GM12878 (cell line): ENCODE measurements at regions not wholly inside any gene's neighbourhood (a gene's known extent, or its start where the extent isn't known, plus 50 kb on each side); places are given as distances from the start of the nearest gene placed in this dataset.

ENCODE experiments used
- ATAC-seq: fragments of 200-7000 bp; cut with Tn5 transposase; 3 replicates; pipeline ENCODE4 v1.9.1; 2020; ENCODE audit warnings: mild to moderate bottlenecking, moderate library complexity
- BruUV-seq: library from RNA; stranded (reverse); fragments of 400-500 nt; replicated peaks from 2 replicates; lab custom pipeline; 2021; lab: Mats Ljungman, UMichigan
- CTCF ChIA-PET: fragments of 300-600 bp; sonication (Branson Sonifier 250); formaldehyde crosslinking; extraction: SDS; loops from one replicate; lab custom pipeline; 2021; ENCODE audit warnings: inconsistent platforms; lab: Yijun Ruan, JAX
- POLR2A ChIA-PET: fragments of 350-600 bp; formaldehyde crosslinking; extraction: SDS; loops from one replicate; lab custom pipeline; 2021; ENCODE audit warnings: inconsistent platforms; lab: Charles Lee
- RAD21 ChIA-PET: fragments of 300-600 bp; sonication (Branson Sonifier 250); formaldehyde crosslinking; loops from one replicate; lab custom pipeline; 2023; ENCODE audit warnings: antibody characterized with exemption; ENCODE audit not compliant: unreplicated experiment; lab: Charles Lee
- SMC1A ChIA-PET: fragments of 300-600 bp; sonication (Branson Sonifier 250); formaldehyde crosslinking; loops from one replicate; lab custom pipeline; 2023; ENCODE audit not compliant: unreplicated experiment, uncharacterized antibody; lab: Charles Lee
- DNase-seq: peaks from one replicate; pipeline ENCODE4 v3.0.0-alpha.2; 2011; ENCODE audit warnings: low read depth, low spot score
- FAIRE-seq: peaks from 3 replicates; lab custom pipeline; 2011; peaks lifted over from hg19 to GRCh38; lab: Jason Lieb, UNC
- H2AFZ ChIP-seq: 2 replicates; pipeline ENCODE4 v1.6.0; 2011; ENCODE audit warnings: low read depth, low read length, control low read depth; ENCODE audit not compliant: control insufficient read depth
- H3K27ac ChIP-seq: 2 replicates; pipeline ENCODE4 v1.5.1; 2011; ENCODE audit warnings: control low read depth; ENCODE audit not compliant: control insufficient read depth, insufficient read depth
- H3K27me3 ChIP-seq, 2 experiments: replicated peaks in 1 of 2; 2 replicates each; pipeline versions ENCODE4 v1.6.0 to v1.6.1; 2011; ENCODE audit warnings: low read length in 1 of 2; ENCODE audit not compliant: control insufficient read depth in 2 of 2, insufficient read depth in 2 of 2
- H3K36me3 ChIP-seq, 2 experiments: 2 replicates each; pipeline ENCODE4 v1.5.1; 2011; ENCODE audit warnings: low read length in 1 of 2; ENCODE audit not compliant: control insufficient read depth in 2 of 2, insufficient read depth in 2 of 2
- H3K4me1 ChIP-seq: 2 replicates; pipeline ENCODE4 v1.6.1; 2011; ENCODE audit warnings: mild to moderate bottlenecking, low read length, moderate library complexity, mixed read lengths; ENCODE audit not compliant: control insufficient read depth, insufficient read depth
- H3K4me2 ChIP-seq: 2 replicates; pipeline ENCODE4 v1.6.0; 2011; ENCODE audit warnings: control low read depth; ENCODE audit not compliant: control insufficient read depth, insufficient read depth
- H3K4me3 ChIP-seq: fragments of 200-600 bp; sonication (generic); 2 replicates; pipeline ENCODE4 v1.5.1; 2016
- H3K79me2 ChIP-seq: 2 replicates; pipeline ENCODE4 v1.6.0; 2011; ENCODE audit warnings: low read length; ENCODE audit not compliant: control insufficient read depth, insufficient read depth
- H3K9ac ChIP-seq: 2 replicates; pipeline ENCODE4 v1.8.0; 2011; ENCODE audit warnings: low read length, control low read depth, mixed read lengths; ENCODE audit not compliant: control insufficient read depth, insufficient read depth
- H3K9me3 ChIP-seq: replicated peaks from 3 replicates; pipeline ENCODE4 v1.5.1; 2011; ENCODE audit warnings: mild to moderate bottlenecking, low read length; ENCODE audit not compliant: control insufficient read depth, insufficient read depth
- H4K20me1 ChIP-seq: 2 replicates; pipeline ENCODE4 v1.6.0; 2011; ENCODE audit not compliant: control insufficient read depth, insufficient read depth
- BCLAF1 ChIP-seq: fragments of 450-650 bp; IDR thresholded peaks from 2 replicates; pipeline ENCODE4 v1.6.1; 2017; ENCODE audit warnings: antibody characterized with exemption, mild to moderate bottlenecking, moderate library complexity
- CUX1 ChIP-seq: IDR thresholded peaks from 2 replicates; pipeline ENCODE4 v1.6.1; 2012; ENCODE audit warnings: improper control_type of control experiment, low read depth, low read length; ENCODE audit not compliant: insufficient replicate concordance
- EGR1 ChIP-seq, 2 experiments: IDR thresholded peaks; 1 replicate in 1 of 2; 2 replicates in 1 of 2; pipeline ENCODE4 v1.6.1; 2011 to 2012; ENCODE audit warnings: low read depth in 2 of 2, low read length in 2 of 2, borderline replicate concordance in 1 of 2, mild to moderate bottlenecking in 1 of 2, moderate library complexity in 1 of 2
- JUND ChIP-seq: IDR thresholded peaks from 2 replicates; pipeline ENCODE4 v1.6.1; 2012; ENCODE audit warnings: low read depth, mild to moderate bottlenecking, low read length, improper control_type of control experiment, moderate library complexity
- MAX ChIP-seq: IDR thresholded peaks from 2 replicates; pipeline ENCODE4 v1.6.1; 2012; ENCODE audit warnings: low read depth, low read length, improper control_type of control experiment
- NFYA ChIP-seq: IDR thresholded peaks from 2 replicates; pipeline ENCODE4 v1.6.1; 2011; ENCODE audit warnings: low read depth, mild to moderate bottlenecking, low read length, improper control_type of control experiment, borderline replicate concordance
- NR2C2 ChIP-seq: IDR thresholded peaks from 2 replicates; pipeline ENCODE4 v1.6.1; 2011; ENCODE audit warnings: borderline replicate concordance, low read depth; ENCODE audit not compliant: control insufficient read depth, insufficient read length
- PAX5 ChIP-seq: IDR thresholded peaks from 2 replicates; pipeline ENCODE4 v1.6.1; 2011; ENCODE audit warnings: low read depth, low read length, borderline replicate concordance
- POLR2AphosphoS2 ChIP-seq: IDR thresholded peaks from 2 replicates; pipeline ENCODE4 v1.6.1; 2011; ENCODE audit warnings: low read depth, mild to moderate bottlenecking, low read length, improper control_type of control experiment, moderate library complexity
- POLR2AphosphoS5 ChIP-seq: IDR thresholded peaks from 2 replicates; pipeline ENCODE4 v1.6.1; 2011; ENCODE audit warnings: mild to moderate bottlenecking, low read length, inconsistent platforms
- RAD21 ChIP-seq: IDR thresholded peaks from 2 replicates; pipeline ENCODE4 v1.6.1; 2011; ENCODE audit warnings: mild to moderate bottlenecking, low read depth, low read length, moderate library complexity; ENCODE audit not compliant: insufficient read depth
- RELB ChIP-seq: fragments of 450-650 bp; IDR thresholded peaks from 2 replicates; pipeline ENCODE4 v1.6.1; 2017; ENCODE audit warnings: low read depth, mild to moderate bottlenecking, moderate library complexity
- SIX5 ChIP-seq: IDR thresholded peaks from 2 replicates; pipeline ENCODE4 v1.6.1; 2011; ENCODE audit warnings: mild to moderate bottlenecking, low read depth, low read length, moderate library complexity; ENCODE audit not compliant: severe bottlenecking
- SREBF1 ChIP-seq: IDR thresholded peaks from 2 replicates; pipeline ENCODE4 v1.6.1; 2012; ENCODE audit warnings: mild to moderate bottlenecking, low read length
- SRF ChIP-seq, 2 experiments: IDR thresholded peaks; 2 replicates each; pipeline ENCODE4 v1.6.1; 2011; ENCODE audit warnings: low read depth in 2 of 2, low read length in 2 of 2, mild to moderate bottlenecking in 1 of 2, moderate library complexity in 1 of 2
- WGBS: methylation state at CpG from one replicate; pipeline ENCODE4 v1.1.6; 2016; ENCODE audit warnings: low lambda C conversion rate; ENCODE audit not compliant: insufficient replicate concordance, insufficient coverage; ENCODE audit errors: missing lambda C conversion rate; 5-methylcytosine and 5-hydroxymethylcytosine counted together
- in situ Hi-C: fragments of 300-500 bp; cut with MboI; formaldehyde crosslinking; loops from 9 replicates; pipeline ENCODE4 v1.14.3; 2018; ENCODE audit warnings: mixed read lengths
- intact Hi-C: fragments of 100-400 bp; cut with micrococcal nuclease; formaldehyde crosslinking; loops from one replicate; pipeline ENCODE4 v1.14.2; 2022; ENCODE audit not compliant: unreplicated experiment

GRCh38 chr20:60372275-60372674, 414.1 kb downstream of the CDH26 start:
- H3K9ac ChIP-seq = no peak overlapping the region
- no peaks in the 10 kb centered on the region for H3K4me1 ChIP-seq
- H3K79me2 ChIP-seq = no peaks in the 10 kb centered on the region
- 32% methylated on average over 1 of the region's 1 CpG for WGBS
- H3K27me3 ChIP-seq = no peaks in the 10 kb centered on the region
- FAIRE-seq = no peak
- no peak for DNase-seq
- POLR2A ChIA-PET = no interaction called here
- H3K4me2 ChIP-seq = no peak overlapping the region
- ATAC-seq = no peak
- H3K4me3 ChIP-seq = no peak overlapping the region
- CTCF ChIA-PET = no interaction called here
- no peaks in the 10 kb centered on the region for H4K20me1 ChIP-seq
- no TSS peak for BruUV-seq
- RAD21 ChIA-PET = no interaction called here
- no peaks in the 10 kb centered on the region; the same call in 2 of the 3 replicates for H3K9me3 ChIP-seq
- in situ Hi-C loops (no loop called here), intact Hi-C loops (no loop called here)
- no peaks in the 10 kb centered on the region for H3K36me3 ChIP-seq
- H3K27ac ChIP-seq = no peak overlapping the region
- H2AFZ ChIP-seq = no peak overlapping the region
- SMC1A ChIA-PET = no interaction called here
- TF ChIP-seq CUX1 = no peak
- TF ChIP-seq PAX5 = no peak
- no peak for TF ChIP-seq SIX5
- no peak for TF ChIP-seq NFYA
- no peak for TF ChIP-seq SRF (IDR thresholded peaks at IDR 0.05; ENCODE audit: low read depth in 2 of 2, low read length in 2 of 2)
- TF ChIP-seq SREBF1 = no peak
- no peak for TF ChIP-seq RAD21
- no peak for TF ChIP-seq EGR1 (IDR thresholded peaks at IDR 0.05; ENCODE audit: borderline replicate concordance in 1 of 2, low read depth in 2 of 2, low read length in 2 of 2)
- no peak for TF ChIP-seq JUND
- TF ChIP-seq BCLAF1 = no peak
- TF ChIP-seq NR2C2 = no peak
- no peak for TF ChIP-seq POLR2AphosphoS2
- TF ChIP-seq POLR2AphosphoS5 = no peak
- TF ChIP-seq RELB = no peak
- TF ChIP-seq MAX = no peak
